PC-3 (cell line): ENCODE measurements at regions not wholly inside any gene's neighbourhood (a gene's known extent, or its start where the extent isn't known, plus 50 kb on each side); places are given as distances from the start of the nearest gene placed in this dataset.
"Not testable (repeated sequence)": the region's sequence is repeated elsewhere in the genome, so short reads cannot be mapped to it uniquely, and the experiment has no call there.

ENCODE experiments used
- EZH2phosphoT487 ChIP-seq: fragments of 300-600 bp; sonication (generic); IDR thresholded peaks from 2 replicates; pipeline ENCODE4 v1.6.1; 2018; ENCODE audit warnings: mild to moderate bottlenecking, antibody characterized with exemption, low read length, borderline replicate concordance
- TF ChIP-seq, protein P1 (sequence below): fragments of 300-600 bp; sonication (generic); conservative IDR thresholded peaks from 2 replicates; pipeline ENCODE4 v1.5.1; 2017; ENCODE audit warnings: antibody characterized with exemption, low read depth, mild to moderate bottlenecking, low read length

DNA sequence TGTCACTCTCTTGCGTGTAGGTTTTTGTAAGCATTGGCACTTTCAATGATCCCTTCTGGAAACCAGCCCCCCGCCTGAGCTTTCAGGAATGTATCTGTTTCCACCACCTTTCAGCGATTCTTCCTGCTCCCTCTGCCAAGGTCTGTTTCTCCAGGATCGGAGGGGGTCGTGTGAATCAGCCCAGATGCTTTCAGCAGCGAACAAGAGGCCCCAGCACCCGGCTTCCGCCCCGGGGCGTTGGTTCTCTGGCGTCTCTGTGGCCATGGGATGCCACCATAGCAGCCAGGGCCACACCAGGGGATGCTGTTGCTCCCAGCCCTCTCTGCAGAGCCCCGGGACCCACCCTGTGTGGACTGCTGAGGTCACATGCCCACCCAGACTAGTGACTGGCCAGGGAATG lies 4088.2 kb upstream of the TPTE start:
- TF ChIP-seq, protein P1, sequence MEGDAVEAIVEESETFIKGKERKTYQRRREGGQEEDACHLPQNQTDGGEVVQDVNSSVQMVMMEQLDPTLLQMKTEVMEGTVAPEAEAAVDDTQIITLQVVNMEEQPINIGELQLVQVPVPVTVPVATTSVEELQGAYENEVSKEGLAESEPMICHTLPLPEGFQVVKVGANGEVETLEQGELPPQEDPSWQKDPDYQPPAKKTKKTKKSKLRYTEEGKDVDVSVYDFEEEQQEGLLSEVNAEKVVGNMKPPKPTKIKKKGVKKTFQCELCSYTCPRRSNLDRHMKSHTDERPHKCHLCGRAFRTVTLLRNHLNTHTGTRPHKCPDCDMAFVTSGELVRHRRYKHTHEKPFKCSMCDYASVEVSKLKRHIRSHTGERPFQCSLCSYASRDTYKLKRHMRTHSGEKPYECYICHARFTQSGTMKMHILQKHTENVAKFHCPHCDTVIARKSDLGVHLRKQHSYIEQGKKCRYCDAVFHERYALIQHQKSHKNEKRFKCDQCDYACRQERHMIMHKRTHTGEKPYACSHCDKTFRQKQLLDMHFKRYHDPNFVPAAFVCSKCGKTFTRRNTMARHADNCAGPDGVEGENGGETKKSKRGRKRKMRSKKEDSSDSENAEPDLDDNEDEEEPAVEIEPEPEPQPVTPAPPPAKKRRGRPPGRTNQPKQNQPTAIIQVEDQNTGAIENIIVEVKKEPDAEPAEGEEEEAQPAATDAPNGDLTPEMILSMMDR: not testable (repeated sequence)
- TF ChIP-seq EZH2phosphoT487: not testable (repeated sequence)
